MCF 10A (cell line): ENCODE measurements at regions not wholly inside any gene's neighbourhood (a gene's known extent, or its start where the extent isn't known, plus 50 kb on each side); places are given as distances from the start of the nearest gene placed in this dataset.
"Not testable (repeated sequence)": the region's sequence is repeated elsewhere in the genome, so short reads cannot be mapped to it uniquely, and the experiment has no call there.

Experiments used
- BruUV-seq: library from RNA; stranded (reverse); fragments of 400-500 nt; replicated peaks from 2 replicates; lab custom pipeline; 2021; lab: Mats Ljungman, UMichigan
- CTCF ChIA-PET: fragments of 300-600 bp; sonication (Branson Sonifier 250); formaldehyde crosslinking; extraction: SDS; loops from one replicate; lab custom pipeline; 2021; ENCODE audit warnings: antibody characterized with exemption, inconsistent platforms; lab: Yijun Ruan, JAX
- POLR2A ChIA-PET: fragments of 300-600, 350-650 bp; sonication (Branson Sonifier 250); formaldehyde crosslinking; extraction: SDS; loops from one replicate; lab custom pipeline; 2020; ENCODE audit warnings: antibody characterized with exemption, inconsistent platforms; lab: Yijun Ruan, JAX
- DNase-seq: peaks from one replicate; pipeline ENCODE4 v3.0.0-alpha.2; 2018; ENCODE audit not compliant: unreplicated experiment
- H3K27ac Mint-ChIP-seq: one replicate; pipeline ENCODE4 v1.8.0; 2022; ENCODE audit warnings: mild to moderate bottlenecking, low read depth, mixed read lengths; ENCODE audit not compliant: unreplicated experiment
- H3K27me3 Mint-ChIP-seq: one replicate; pipeline ENCODE4 v1.8.0; 2022; ENCODE audit warnings: mixed read lengths; ENCODE audit not compliant: insufficient read depth, unreplicated experiment
- H3K36me3 Mint-ChIP-seq: one replicate; pipeline ENCODE4 v1.8.0; 2022; ENCODE audit warnings: mild to moderate bottlenecking, moderate library complexity, mixed read lengths; ENCODE audit not compliant: insufficient read depth, unreplicated experiment
- H3K4me1 Mint-ChIP-seq: one replicate; pipeline ENCODE4 v1.8.0; 2022; ENCODE audit warnings: mixed read lengths; ENCODE audit not compliant: insufficient read depth, unreplicated experiment
- H3K4me3 Mint-ChIP-seq: one replicate; pipeline ENCODE4 v1.8.0; 2022; ENCODE audit warnings: mild to moderate bottlenecking, moderate library complexity, mixed read lengths; ENCODE audit not compliant: unreplicated experiment
- H3K9me3 Mint-ChIP-seq: one replicate; pipeline ENCODE4 v1.8.0; 2022; ENCODE audit warnings: mixed read lengths; ENCODE audit not compliant: unreplicated experiment
- intact Hi-C: fragments of 100-400 bp; cut with micrococcal nuclease; formaldehyde crosslinking; loops from 2 replicates; pipeline ENCODE4 v1.14.1; 2022
- TF ChIP-seq, protein P1 (sequence below): fragments of 200-600 bp; IDR thresholded peaks from one replicate; pipeline ENCODE4 v1.8.0; 2022; ENCODE audit warnings: antibody characterized with exemption, mild to moderate bottlenecking; ENCODE audit not compliant: unreplicated experiment

DNA sequence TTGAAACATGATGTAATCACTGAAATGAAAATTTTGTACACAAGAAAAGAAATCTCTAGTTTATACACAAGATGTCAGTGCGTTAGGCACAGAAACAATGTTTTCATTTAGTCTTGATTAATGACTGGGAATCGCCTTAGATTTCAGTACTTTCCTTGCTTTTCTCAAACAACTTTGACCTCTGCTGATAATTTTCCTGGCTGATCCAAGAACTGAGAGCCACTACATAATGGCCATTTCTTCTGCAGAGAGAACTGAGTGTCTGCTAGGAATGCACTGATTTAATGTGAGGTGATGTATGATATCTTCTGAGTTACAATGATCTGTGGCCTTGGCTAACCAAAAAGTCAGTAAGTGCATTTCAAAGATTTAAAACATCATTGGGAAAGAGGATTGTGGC lies 308.1 kb downstream of the CTH start:
- Mint-ChIP-seq H3K36me3 (no peaks in the 10 kb centered on the region), H3K4me3 (no peak overlapping the region), H3K27me3 (peaks cover 42% of the 10 kb centered on the region), H3K4me1 (no peaks in the 10 kb centered on the region), H3K9me3 (no peaks in the 10 kb centered on the region), H3K27ac (no peak overlapping the region)
- no peak for DNase-seq
- ChIA-PET POLR2A (no interaction called here), CTCF (interaction anchor here (0.6 kb wide), 2 partner anchors 26 to 323 kb away, joined by 3 to 4 read pairs; no protein-coding TSS in a partner anchor)
- intact Hi-C loops: no loop called here
- BruUV-seq: no TSS peak
- TF ChIP-seq, protein P1, sequence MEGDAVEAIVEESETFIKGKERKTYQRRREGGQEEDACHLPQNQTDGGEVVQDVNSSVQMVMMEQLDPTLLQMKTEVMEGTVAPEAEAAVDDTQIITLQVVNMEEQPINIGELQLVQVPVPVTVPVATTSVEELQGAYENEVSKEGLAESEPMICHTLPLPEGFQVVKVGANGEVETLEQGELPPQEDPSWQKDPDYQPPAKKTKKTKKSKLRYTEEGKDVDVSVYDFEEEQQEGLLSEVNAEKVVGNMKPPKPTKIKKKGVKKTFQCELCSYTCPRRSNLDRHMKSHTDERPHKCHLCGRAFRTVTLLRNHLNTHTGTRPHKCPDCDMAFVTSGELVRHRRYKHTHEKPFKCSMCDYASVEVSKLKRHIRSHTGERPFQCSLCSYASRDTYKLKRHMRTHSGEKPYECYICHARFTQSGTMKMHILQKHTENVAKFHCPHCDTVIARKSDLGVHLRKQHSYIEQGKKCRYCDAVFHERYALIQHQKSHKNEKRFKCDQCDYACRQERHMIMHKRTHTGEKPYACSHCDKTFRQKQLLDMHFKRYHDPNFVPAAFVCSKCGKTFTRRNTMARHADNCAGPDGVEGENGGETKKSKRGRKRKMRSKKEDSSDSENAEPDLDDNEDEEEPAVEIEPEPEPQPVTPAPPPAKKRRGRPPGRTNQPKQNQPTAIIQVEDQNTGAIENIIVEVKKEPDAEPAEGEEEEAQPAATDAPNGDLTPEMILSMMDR: no peak

DNA sequence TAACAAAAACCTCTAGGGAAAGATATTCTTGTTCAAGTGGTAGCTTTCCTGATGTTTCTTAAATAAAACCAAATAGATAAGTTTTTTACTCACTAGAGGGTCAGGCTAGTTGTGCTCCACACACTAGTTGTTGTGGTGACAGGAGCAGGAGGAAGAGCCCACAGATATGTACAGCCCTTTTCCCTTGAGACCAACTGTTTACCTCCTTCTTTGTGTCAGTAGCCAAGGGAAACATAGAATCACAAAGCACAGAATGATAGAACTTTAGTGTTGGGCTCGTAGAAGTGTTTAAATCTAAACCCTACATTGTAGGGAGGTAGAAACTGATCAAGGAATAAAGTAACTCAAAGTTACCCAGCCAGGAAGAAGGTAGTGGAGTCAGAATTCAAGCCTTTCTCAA lies 309.0 kb downstream of the CTH start:
- POLR2A ChIA-PET: no interaction called here
- Mint-ChIP-seq H3K27me3 (peaks cover 42% of the 10 kb centered on the region), H3K9me3 (peaks cover 7% of the 10 kb centered on the region), H3K4me1 (no peaks in the 10 kb centered on the region), H3K36me3 (no peaks in the 10 kb centered on the region), H3K27ac (no peak overlapping the region), H3K4me3 (no peak overlapping the region)
- DNase-seq: no peak
- CTCF ChIA-PET: interaction anchor here (0.5 kb wide), 1 partner anchor 38 kb away, joined by 3 read pairs; no protein-coding TSS in a partner anchor
- no TSS peak for BruUV-seq
- intact Hi-C loops: no loop called here
- TF ChIP-seq, protein P1: no peak

DNA sequence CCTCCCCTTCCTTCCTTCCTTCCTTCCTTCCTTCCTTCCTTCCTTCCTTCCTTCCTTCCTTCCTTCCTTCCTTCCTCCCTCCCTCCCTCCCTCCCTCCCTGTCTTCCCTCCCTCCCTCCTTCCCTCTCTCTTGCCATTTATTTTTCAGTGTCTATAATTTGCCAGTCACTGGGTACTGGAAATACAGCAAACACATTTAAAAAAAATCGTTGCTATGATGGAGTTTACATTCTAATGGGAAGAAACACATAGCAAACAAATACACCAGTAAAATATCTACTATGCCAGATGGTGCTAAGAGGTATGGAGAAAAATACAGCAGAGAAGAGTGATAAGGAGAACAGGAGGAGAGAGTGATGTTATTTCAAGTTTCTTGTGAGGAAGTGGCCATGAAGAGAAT lies 309.5 kb downstream of the CTH start:
- no peak overlapping the region for H3K4me3 Mint-ChIP-seq
- POLR2A ChIA-PET: no interaction called here
- H3K9me3 Mint-ChIP-seq: peaks cover 11% of the 10 kb centered on the region
- intact Hi-C loops: no loop called here
- no TSS peak for BruUV-seq
- no peaks in the 10 kb centered on the region for H3K4me1 Mint-ChIP-seq
- no peak for DNase-seq
- H3K36me3 Mint-ChIP-seq: no peaks in the 10 kb centered on the region
- peaks cover 42% of the 10 kb centered on the region for H3K27me3 Mint-ChIP-seq
- TF ChIP-seq, protein P1: no peak
- no peak overlapping the region for H3K27ac Mint-ChIP-seq
- CTCF ChIA-PET: no interaction called here

DNA sequence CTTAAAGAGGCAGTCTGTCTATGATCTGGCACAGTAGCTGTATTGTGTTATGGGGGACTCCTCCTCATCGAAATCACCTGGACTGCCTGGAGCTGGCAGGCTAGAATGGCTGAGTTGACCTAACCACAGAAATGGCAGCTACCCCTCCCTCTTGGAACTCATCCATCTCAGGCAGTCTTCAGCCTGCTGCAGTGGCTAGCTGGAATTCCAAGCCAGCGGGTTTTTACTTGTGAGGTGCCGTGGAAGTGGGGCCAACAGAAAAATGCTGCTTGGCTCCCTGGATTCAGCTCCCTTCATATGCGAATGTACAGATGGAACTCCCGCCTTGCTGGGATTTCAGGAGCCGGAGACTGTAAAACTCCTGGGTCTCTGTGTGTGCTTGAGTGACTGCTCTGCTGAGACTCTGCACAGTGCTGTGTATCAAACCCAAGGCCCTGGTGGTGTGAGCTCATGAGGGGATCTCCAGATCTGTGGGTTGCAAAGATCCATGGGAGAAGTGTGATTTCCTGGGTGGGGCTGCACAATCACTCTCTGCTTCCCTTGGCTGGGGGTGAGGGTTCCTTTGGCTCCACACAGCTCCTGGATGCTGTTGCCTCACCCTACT lies 316.9 kb downstream of the CTH start:
- Mint-ChIP-seq H3K27me3 (no peaks in the 10 kb centered on the region), H3K9me3 (peaks cover 18% of the 10 kb centered on the region), H3K27ac (no peak overlapping the region), H3K4me3 (no peak overlapping the region), H3K36me3 (no peaks in the 10 kb centered on the region), H3K4me1 (no peaks in the 10 kb centered on the region)
- no TSS peak for BruUV-seq
- intact Hi-C loops: no loop called here
- ChIA-PET POLR2A (no interaction called here), CTCF (no interaction called here)
- DNase-seq: no peak
- TF ChIP-seq, protein P1: no peak

DNA sequence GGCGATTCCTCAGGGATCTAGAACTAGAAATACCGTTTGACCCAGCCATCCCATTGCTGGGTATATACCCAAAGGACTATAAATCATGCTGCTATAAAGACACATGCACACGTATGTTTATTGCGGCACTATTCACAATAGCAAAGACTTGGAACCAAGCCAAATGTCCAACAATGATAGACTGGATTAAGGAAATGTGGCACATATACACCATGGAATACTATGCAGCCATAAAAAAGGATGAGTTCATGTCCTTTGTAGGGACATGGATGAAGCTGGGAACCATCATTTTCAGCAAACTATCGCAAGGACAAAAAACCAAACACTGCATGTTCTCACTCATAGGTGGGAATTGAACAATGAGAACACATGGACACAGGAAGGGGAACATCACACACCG lies 311.1 kb downstream of the PTGER3 start:
- POLR2A ChIA-PET: interaction anchor here (0.7 kb wide), 1 partner anchor 188 kb away, joined by 3 read pairs; no protein-coding TSS in a partner anchor
- CTCF ChIA-PET, DNase-seq, H3K27ac Mint-ChIP-seq, intact Hi-C loops, H3K27me3 Mint-ChIP-seq, BruUV-seq, H3K4me3 Mint-ChIP-seq, H3K9me3 Mint-ChIP-seq, H3K36me3 Mint-ChIP-seq, H3K4me1 Mint-ChIP-seq: not testable (repeated sequence)
